CD4-positive, alpha-beta memory T cell (primary cell): ENCODE measurements at regions not wholly inside any gene's neighbourhood (a gene's known extent, or its start where the extent isn't known, plus 50 kb on each side); places are given as distances from the start of the nearest gene placed in this dataset.

Source experiments
- CTCF ChIA-PET: fragments of 350-600 bp; sonication (Branson Sonifier 250); formaldehyde crosslinking; loops from one replicate; lab custom pipeline; 2021; ENCODE audit warnings: inconsistent platforms; ENCODE audit not compliant: partially characterized antibody; lab: Charles Lee
- POLR2A ChIA-PET: fragments of 350-600 bp; sonication (Branson Sonifier 250); formaldehyde crosslinking; loops from one replicate; lab custom pipeline; 2021; ENCODE audit not compliant: partially characterized antibody; lab: Charles Lee
- DNase-seq, 5 donors: peaks; one replicate each; pipeline versions ENCODE4 v3.0.0 to v3.0.0-alpha.2; 2020 to 2022; ENCODE audit warnings: mixed read lengths in 1 of 5
- H3K27ac ChIP-seq: one replicate; pipeline ENCODE4 v1.7.0; 2013; ENCODE audit warnings: low read depth, low read length
- H3K27me3 ChIP-seq: 2 replicates; pipeline ENCODE4 v1.7.0; 2013; ENCODE audit warnings: mild to moderate bottlenecking, low read length, moderate library complexity; ENCODE audit not compliant: insufficient read depth
- H3K36me3 ChIP-seq: 2 replicates; pipeline ENCODE4 v1.7.0; 2013; ENCODE audit warnings: mild to moderate bottlenecking, low read length, moderate library complexity; ENCODE audit not compliant: insufficient read depth
- H3K4me1 ChIP-seq: 2 replicates; pipeline ENCODE4 v1.7.0; 2013; ENCODE audit warnings: mild to moderate bottlenecking, low read length, moderate library complexity; ENCODE audit not compliant: insufficient read depth
- H3K4me3 ChIP-seq, 2 donors: one replicate each; pipeline ENCODE4 v1.7.0; 2013; ENCODE audit warnings: low read length in 2 of 2, mild to moderate bottlenecking in 1 of 2
- H3K9me3 ChIP-seq, 2 donors: one replicate each; pipeline ENCODE4 v1.7.0; 2013; ENCODE audit warnings: low read length in 2 of 2, control low read depth in 1 of 2; ENCODE audit not compliant: control insufficient read depth in 1 of 2
- H3K27ac Mint-ChIP-seq, 7 donors: one replicate each; pipeline ENCODE4 v1.8.0; 2020 to 2021; ENCODE audit warnings: mixed read lengths in 7 of 7, mild to moderate bottlenecking in 6 of 7, inconsistent platforms in 3 of 7, moderate library complexity in 3 of 7
- H3K27me3 Mint-ChIP-seq, 2 donors: one replicate each; pipeline ENCODE4 v1.8.0; 2020 to 2021; ENCODE audit warnings: mixed read lengths in 2 of 2
- H3K36me3 Mint-ChIP-seq, 2 donors: one replicate each; pipeline ENCODE4 v1.8.0; 2020 to 2021; ENCODE audit warnings: mixed read lengths in 2 of 2, inconsistent platforms in 1 of 2, mild to moderate bottlenecking in 1 of 2
- H3K4me1 Mint-ChIP-seq, 4 donors: one replicate each; pipeline ENCODE4 v1.8.0; 2020 to 2021; ENCODE audit warnings: mixed read lengths in 4 of 4, mild to moderate bottlenecking in 1 of 4
- H3K4me3 Mint-ChIP-seq, 8 donors: one replicate each; pipeline ENCODE4 v1.8.0; 2020 to 2021; ENCODE audit warnings: mixed read lengths in 8 of 8, mild to moderate bottlenecking in 7 of 8, moderate library complexity in 6 of 8, inconsistent platforms in 3 of 8
- H3K9me3 Mint-ChIP-seq, 8 donors: one replicate each; pipeline ENCODE4 v1.8.0; 2020 to 2021; ENCODE audit warnings: mixed read lengths in 8 of 8, mild to moderate bottlenecking in 5 of 8, inconsistent platforms in 3 of 8, moderate library complexity in 1 of 8
- intact Hi-C: fragments of 100-400 bp; cut with micrococcal nuclease; formaldehyde crosslinking; loops from one replicate; pipeline ENCODE4 v1.15.1; 2023

- intact Hi-C loops: no loop called here
- CTCF ChIA-PET: no interaction called here
- Mint-ChIP-seq H3K4me3 (no peak overlapping the region), H3K27ac (no peak overlapping the region), H3K27me3 (no peaks in the 10 kb centered on the region), H3K9me3 (peaks cover 0 to 6% (median 2%) of the 10 kb centered on the region in 8 donors), H3K36me3 (no peaks in the 10 kb centered on the region), H3K4me1 (no peaks in the 10 kb centered on the region)
- Histone ChIP-seq H3K4me3 (no peak overlapping the region), H3K27ac (no peak overlapping the region), H3K27me3 (no peaks in the 10 kb centered on the region), H3K36me3 (no peaks in the 10 kb centered on the region), H3K9me3 (no peaks in the 10 kb centered on the region), H3K4me1 (no peaks in the 10 kb centered on the region)
- POLR2A ChIA-PET: no interaction called here
- DNase-seq: no peak
Measured at GRCh38 chr6:165055231-165055630, 254.2 kb downstream of the C6orf118 start.

- ChIA-PET POLR2A (no interaction called here), CTCF (no interaction called here)
- intact Hi-C loops: no loop called here
- H3K27ac Mint-ChIP-seq: no peak overlapping the region
- Histone ChIP-seq H3K4me1 (no peaks in the 10 kb centered on the region), H3K27me3 (no peaks in the 10 kb centered on the region), H3K27ac (no peak overlapping the region), H3K9me3 (no peaks in the 10 kb centered on the region), H3K36me3 (no peaks in the 10 kb centered on the region), H3K4me3 (no peak overlapping the region)
- H3K4me1 Mint-ChIP-seq: no peaks in the 10 kb centered on the region
- peaks cover 0 to 15% (median 3%) of the 10 kb centered on the region in 8 donors for H3K9me3 Mint-ChIP-seq
- no peak for DNase-seq
- H3K4me3 Mint-ChIP-seq: no peak overlapping the region
- H3K27me3 Mint-ChIP-seq: no peaks in the 10 kb centered on the region
- no peaks in the 10 kb centered on the region for H3K36me3 Mint-ChIP-seq
Measured at GRCh38 chr6:165052561-165053480, 256.6 kb downstream of the C6orf118 start.

DNA sequence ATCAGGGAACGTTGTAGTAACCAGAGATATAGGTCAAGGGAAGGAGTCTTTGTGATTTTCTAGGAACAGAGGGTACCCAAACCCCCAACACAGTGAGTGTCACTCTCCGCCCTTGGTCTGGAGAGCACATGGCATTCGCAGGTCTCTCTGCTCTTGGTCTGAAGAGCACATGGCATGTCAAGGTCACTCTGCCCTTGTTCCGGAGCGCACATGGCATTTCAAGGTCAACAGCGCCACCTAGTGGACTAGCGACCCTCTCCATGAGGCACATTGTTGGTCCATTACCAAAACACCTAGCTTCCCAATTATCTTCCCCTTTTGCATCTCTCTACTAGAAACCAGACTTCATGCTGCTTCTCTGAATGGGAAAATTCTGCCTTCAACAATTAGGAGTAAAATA, 260.0 kb downstream of the C6orf118 start:
- no peak overlapping the region for H3K27ac Mint-ChIP-seq
- Histone ChIP-seq H3K4me1 (no peaks in the 10 kb centered on the region), H3K9me3 (no peaks in the 10 kb centered on the region), H3K4me3 (no peak overlapping the region), H3K36me3 (no peaks in the 10 kb centered on the region), H3K27me3 (no peaks in the 10 kb centered on the region), H3K27ac (no peak overlapping the region)
- peaks cover 2 to 22% (median 12%) of the 10 kb centered on the region in 8 donors for H3K9me3 Mint-ChIP-seq
- no peak overlapping the region for H3K4me3 Mint-ChIP-seq
- DNase-seq: no peak
- ChIA-PET CTCF (no interaction called here), POLR2A (no interaction called here)
- H3K27me3 Mint-ChIP-seq: no peaks in the 10 kb centered on the region
- no peaks in the 10 kb centered on the region for H3K36me3 Mint-ChIP-seq
- intact Hi-C loops: no loop called here
- H3K4me1 Mint-ChIP-seq: no peaks in the 10 kb centered on the region

GRCh38 chr6:165047952-165048351, 261.5 kb downstream of the C6orf118 start:
- H3K27me3 Mint-ChIP-seq: no peaks in the 10 kb centered on the region
- no peak overlapping the region for H3K27ac ChIP-seq
- H3K27me3 ChIP-seq: no peaks in the 10 kb centered on the region
- H3K9me3 ChIP-seq: no peaks in the 10 kb centered on the region
- no peak overlapping the region for H3K4me3 ChIP-seq
- no peaks in the 10 kb centered on the region for H3K36me3 Mint-ChIP-seq
- no peak overlapping the region for H3K27ac Mint-ChIP-seq
- no peak overlapping the region for H3K4me3 Mint-ChIP-seq
- H3K36me3 ChIP-seq: no peaks in the 10 kb centered on the region
- ChIA-PET CTCF (no interaction called here), POLR2A (no interaction called here)
- H3K4me1 Mint-ChIP-seq: no peaks in the 10 kb centered on the region
- H3K9me3 Mint-ChIP-seq: peaks cover 4 to 29% (median 12%) of the 10 kb centered on the region in 8 donors
- intact Hi-C loops: no loop called here
- no peak for DNase-seq
- no peaks in the 10 kb centered on the region for H3K4me1 ChIP-seq

- H3K4me1 ChIP-seq: no peaks in the 10 kb centered on the region
- H3K27me3 ChIP-seq: no peaks in the 10 kb centered on the region
- Mint-ChIP-seq H3K4me3 (no peak overlapping the region), H3K9me3 (peaks cover 2 to 35% (median 14%) of the 10 kb centered on the region in 8 donors), H3K4me1 (no peaks in the 10 kb centered on the region), H3K27ac (no peak overlapping the region), H3K36me3 (no peaks in the 10 kb centered on the region), H3K27me3 (no peaks in the 10 kb centered on the region)
- no peak for DNase-seq
- ChIA-PET POLR2A (no interaction called here), CTCF (no interaction called here)
- intact Hi-C loops: no loop called here
- H3K4me3 ChIP-seq: no peak overlapping the region
- H3K9me3 ChIP-seq: no peaks in the 10 kb centered on the region
- no peak overlapping the region for H3K27ac ChIP-seq
- H3K36me3 ChIP-seq: no peaks in the 10 kb centered on the region
Measured at GRCh38 chr6:165045631-165046030, 263.8 kb downstream of the C6orf118 start.

DNA sequence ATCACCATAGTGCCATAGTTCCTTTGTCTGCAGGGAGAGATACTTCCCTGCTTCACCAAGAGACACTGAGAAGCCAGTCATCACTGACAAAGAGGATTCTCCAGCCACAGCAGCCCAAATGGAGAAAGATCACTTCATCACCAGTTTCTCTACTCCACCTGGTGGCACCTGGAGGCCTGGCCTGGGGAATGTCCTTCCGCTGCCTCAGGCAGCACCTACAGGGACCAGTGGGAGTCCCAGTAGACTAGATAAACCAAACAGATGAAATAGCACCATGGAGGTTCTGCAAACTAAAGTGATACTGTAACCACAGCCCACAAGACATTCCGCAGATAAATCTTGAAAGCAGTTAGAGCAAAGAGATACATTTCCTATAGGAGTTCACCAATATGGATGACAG, 266.5 kb downstream of the C6orf118 start:
- Histone ChIP-seq H3K9me3 (peaks cover 0 to under 1% of the 10 kb centered on the region in 2 donors), H3K4me1 (no peaks in the 10 kb centered on the region), H3K27ac (no peak overlapping the region), H3K36me3 (no peaks in the 10 kb centered on the region), H3K27me3 (no peaks in the 10 kb centered on the region), H3K4me3 (no peak overlapping the region)
- Mint-ChIP-seq H3K9me3 (peaks cover 2 to 36% (median 13%) of the 10 kb centered on the region in 8 donors), H3K4me1 (no peaks in the 10 kb centered on the region), H3K27ac (no peak overlapping the region), H3K36me3 (no peaks in the 10 kb centered on the region), H3K27me3 (no peaks in the 10 kb centered on the region), H3K4me3 (no peak overlapping the region)
- intact Hi-C loops: no loop called here
- POLR2A ChIA-PET: no interaction called here
- no peak for DNase-seq
- CTCF ChIA-PET: no interaction called here

DNA sequence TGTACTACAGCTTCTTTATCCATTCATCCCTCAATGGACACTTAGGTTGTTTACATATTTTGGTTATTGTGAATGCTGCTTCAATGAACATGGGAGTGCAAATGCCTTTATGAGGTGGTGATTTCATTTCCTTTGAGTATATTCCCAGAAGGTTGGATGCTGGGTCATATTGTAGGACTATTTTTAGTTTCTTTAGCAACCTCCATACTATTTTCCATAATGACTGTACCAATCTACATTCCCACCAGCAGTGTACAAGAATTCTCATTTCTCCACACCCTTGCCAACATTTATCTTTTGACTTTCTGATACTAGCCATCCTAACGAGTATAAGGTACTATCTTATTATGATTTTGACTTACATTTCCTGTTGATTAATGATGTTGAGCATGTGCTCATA, 269.0 kb downstream of the C6orf118 start:
- H3K27ac ChIP-seq: no peak overlapping the region
- Mint-ChIP-seq H3K36me3 (no peaks in the 10 kb centered on the region), H3K27ac (no peak overlapping the region), H3K9me3 (peaks cover 2 to 36% (median 12%) of the 10 kb centered on the region in 8 donors), H3K27me3 (no peaks in the 10 kb centered on the region), H3K4me3 (no peak overlapping the region), H3K4me1 (no peaks in the 10 kb centered on the region)
- peaks cover 0 to 4% of the 10 kb centered on the region in 2 donors for H3K9me3 ChIP-seq
- ChIA-PET POLR2A (no interaction called here), CTCF (no interaction called here)
- H3K36me3 ChIP-seq: no peaks in the 10 kb centered on the region
- no peaks in the 10 kb centered on the region for H3K27me3 ChIP-seq
- H3K4me1 ChIP-seq: no peaks in the 10 kb centered on the region
- intact Hi-C loops: no loop called here
- H3K4me3 ChIP-seq: no peak overlapping the region
- no peak for DNase-seq
